ENCODE measurements at regions not wholly inside any gene's neighbourhood (a gene's known extent, or its start where the extent isn't known, plus 50 kb on each side); places are given as distances from the start of the nearest gene placed in this dataset.

- TF ChIP-seq CTCF (IDR thresholded peaks at IDR 0.05) (no peak), POLR2A (IDR thresholded peaks at IDR 0.05) (no peak), EP300 (IDR thresholded peaks at IDR 0.05) (no peak)
Observed at GRCh38 chr3:165390166-165390565, 194.0 kb upstream of the SLITRK3 start.

Measured in tibial nerve (tissue), 4 donors.